Hindlimb muscle (tissue), 1 donor: ENCODE measurements at regions not wholly inside any gene's neighbourhood (a gene's known extent, or its start where the extent isn't known, plus 50 kb on each side); places are given as distances from the start of the nearest gene placed in this dataset.
"Not testable (repeated sequence)": the region's sequence is repeated elsewhere in the genome, so short reads cannot be mapped to it uniquely, and the experiment has no call there.

ENCODE experiments used
- DNase-seq: peaks from one replicate; pipeline ENCODE4 v3.0.0-alpha.2; 2013

GRCh38 chr2:150832686-150833085 lies 345.2 kb upstream of the RND3 start:
- no peak for DNase-seq

GRCh38 chr2:150824118-150824517 lies 336.7 kb upstream of the RND3 start:
- DNase-seq = no peak

- no peak for DNase-seq
Observed at GRCh38 chr2:150817422-150817821, 330.0 kb upstream of the RND3 start.

GRCh38 chr2:150812664-150813367 lies 325.3 kb upstream of the RND3 start:
- no peak for DNase-seq

GRCh38 chr2:150812066-150812465 lies 324.6 kb upstream of the RND3 start:
- DNase-seq = peak; percentile 40

- peak; percentile 62 for DNase-seq
Observed at GRCh38 chr2:150811259-150811855, 323.9 kb upstream of the RND3 start.

GRCh38 chr2:150809103-150809502 lies 321.6 kb upstream of the RND3 start:
- DNase-seq = no peak

- DNase-seq = no peak
Observed at GRCh38 chr2:150806336-150806735, 318.9 kb upstream of the RND3 start.

- no peak for DNase-seq
Observed at GRCh38 chr2:150803689-150804398, 316.4 kb upstream of the RND3 start.

- no peak for DNase-seq
Observed at GRCh38 chr2:150802635-150803034, 315.2 kb upstream of the RND3 start.

- not testable (repeated sequence) for DNase-seq
Observed at GRCh38 chr2:150796236-150796635, 308.8 kb upstream of the RND3 start.

- DNase-seq = no peak
Observed at GRCh38 chr2:150792780-150793300, 305.4 kb upstream of the RND3 start.

- no peak for DNase-seq
Observed at GRCh38 chr2:150791567-150791966, 304.1 kb upstream of the RND3 start.

GRCh38 chr2:150789376-150789905 lies 302.0 kb upstream of the RND3 start:
- no peak for DNase-seq

GRCh38 chr2:150788426-150789140 lies 301.1 kb upstream of the RND3 start:
- no peak for DNase-seq

- no peak for DNase-seq
Observed at GRCh38 chr2:150787353-150788093, 300.1 kb upstream of the RND3 start.

GRCh38 chr2:150784389-150784788 lies 296.9 kb upstream of the RND3 start:
- no peak for DNase-seq

- DNase-seq = no peak
Observed at GRCh38 chr2:150783896-150784295, 296.4 kb upstream of the RND3 start.

- no peak for DNase-seq
Observed at GRCh38 chr2:150783015-150783414, 295.5 kb upstream of the RND3 start.

GRCh38 chr2:150782613-150783012 lies 295.1 kb upstream of the RND3 start:
- no peak for DNase-seq

GRCh38 chr2:150781142-150781541 lies 293.7 kb upstream of the RND3 start:
- no peak for DNase-seq

GRCh38 chr2:150778828-150779227 lies 291.4 kb upstream of the RND3 start:
- no peak for DNase-seq
